HG03139 (cell line): ENCODE measurements at regions not wholly inside any gene's neighbourhood (a gene's known extent, or its start where the extent isn't known, plus 50 kb on each side); places are given as distances from the start of the nearest gene placed in this dataset.
"Not testable (repeated sequence)": the region's sequence is repeated elsewhere in the genome, so short reads cannot be mapped to it uniquely, and the experiment has no call there.

Experiments used
- ATAC-seq: cut with Tn5 transposase; IDR thresholded peaks from one replicate; pipeline ENCODE4 v1.9.1; 2021; ENCODE audit not compliant: unreplicated experiment

- ATAC-seq, result not testable (repeated sequence)
Measured at GRCh38 chr3:18083273-18083590, 340.8 kb upstream of the TBC1D5 start.

GRCh38 chr3:18082551-18083272 lies 340.3 kb upstream of the TBC1D5 start:
- no peak for ATAC-seq

GRCh38 chr3:18080198-18080689 lies 337.8 kb upstream of the TBC1D5 start:
- no peak for ATAC-seq

- ATAC-seq, result no peak
Measured at GRCh38 chr3:18079739-18080138, 337.3 kb upstream of the TBC1D5 start.

GRCh38 chr3:18079062-18079461 lies 336.6 kb upstream of the TBC1D5 start:
- ATAC-seq, result no peak

- no peak for ATAC-seq
Measured at GRCh38 chr3:18077128-18077840, 334.9 kb upstream of the TBC1D5 start.

GRCh38 chr3:18076301-18076700 lies 333.9 kb upstream of the TBC1D5 start:
- ATAC-seq, result no peak

- ATAC-seq, result no peak
Measured at GRCh38 chr3:18075799-18076198, 333.4 kb upstream of the TBC1D5 start.

GRCh38 chr3:18071833-18072232 lies 329.4 kb upstream of the TBC1D5 start:
- no peak for ATAC-seq

GRCh38 chr3:18070944-18071343 lies 328.5 kb upstream of the TBC1D5 start:
- no peak for ATAC-seq

- ATAC-seq, result no peak
Measured at GRCh38 chr3:18070231-18070630, 327.8 kb upstream of the TBC1D5 start.

- ATAC-seq, result no peak
Measured at GRCh38 chr3:18069568-18069967, 327.1 kb upstream of the TBC1D5 start.

GRCh38 chr3:18066899-18067582 lies 324.6 kb upstream of the TBC1D5 start:
- ATAC-seq, result no peak

- no peak for ATAC-seq
Measured at GRCh38 chr3:18064586-18064985, 322.2 kb upstream of the TBC1D5 start.

GRCh38 chr3:18062657-18063025 lies 320.2 kb upstream of the TBC1D5 start:
- ATAC-seq, result no peak

- ATAC-seq, result no peak
Measured at GRCh38 chr3:18061737-18062656, 319.6 kb upstream of the TBC1D5 start.

- ATAC-seq, result no peak
Measured at GRCh38 chr3:18058666-18059065, 316.2 kb upstream of the TBC1D5 start.

GRCh38 chr3:18057471-18058091 lies 315.1 kb upstream of the TBC1D5 start:
- no peak for ATAC-seq

GRCh38 chr3:18054625-18055024 lies 312.2 kb upstream of the TBC1D5 start:
- no peak for ATAC-seq

- ATAC-seq, result no peak
Measured at GRCh38 chr3:18051306-18051705, 308.9 kb upstream of the TBC1D5 start.

- ATAC-seq, result no peak
Measured at GRCh38 chr3:18049096-18049495, 306.7 kb upstream of the TBC1D5 start.
